OCI-LY1 (cell line): ENCODE measurements at regions not wholly inside any gene's neighbourhood (a gene's known extent, or its start where the extent isn't known, plus 50 kb on each side); places are given as distances from the start of the nearest gene placed in this dataset.

ENCODE experiments used
- H2AFZ ChIP-seq: fragments of 200-600 bp; sonication (generic), shearing (Covaris generic); 2 replicates; pipeline ENCODE4 v1.6.0; 2014; ENCODE audit warnings: antibody characterized with exemption, mild to moderate bottlenecking, low read length
- H3F3A ChIP-seq: fragments of 200-600 bp; sonication (generic), shearing (Covaris generic); 2 replicates; pipeline ENCODE4 v1.6.0; 2014; ENCODE audit warnings: mild to moderate bottlenecking, antibody characterized with exemption, low read length, moderate library complexity; ENCODE audit not compliant: insufficient read depth
- H3K27ac ChIP-seq: fragments of 200-600 bp; sonication (generic); 2 replicates; pipeline ENCODE4 v1.5.1; 2014; ENCODE audit warnings: low read length, mixed run types, mild to moderate bottlenecking, low read depth; ENCODE audit not compliant: poor library complexity, severe bottlenecking
- H3K27me3 ChIP-seq: fragments of 200-600 bp; sonication (generic); 2 replicates; pipeline ENCODE4 v1.6.0; 2014; ENCODE audit warnings: antibody characterized with exemption, mild to moderate bottlenecking, low read length, moderate library complexity; ENCODE audit not compliant: insufficient read depth
- H3K36me3 ChIP-seq: fragments of 200-600 bp; sonication (generic); 2 replicates; pipeline ENCODE4 v1.6.1; 2014; ENCODE audit warnings: mild to moderate bottlenecking, antibody characterized with exemption, low read length, moderate library complexity, mixed read lengths; ENCODE audit not compliant: insufficient read depth
- H3K4me1 ChIP-seq: fragments of 200-600 bp; sonication (generic); 2 replicates; pipeline ENCODE4 v1.5.1; 2014; ENCODE audit warnings: mild to moderate bottlenecking, low read length, moderate library complexity; ENCODE audit not compliant: insufficient read depth, severe bottlenecking
- H3K4me2 ChIP-seq: fragments of 200-600 bp; sonication (generic), shearing (Covaris generic); 2 replicates; pipeline ENCODE4 v1.6.1; 2014; ENCODE audit warnings: low read length
- H3K4me3 ChIP-seq: fragments of 200-600 bp; sonication (generic); 2 replicates; pipeline ENCODE4 v1.5.1; 2014; ENCODE audit warnings: low read length, low read depth, mild to moderate bottlenecking, mixed read lengths; ENCODE audit not compliant: poor library complexity, severe bottlenecking
- H3K79me2 ChIP-seq: fragments of 200-600 bp; shearing (Covaris generic); 2 replicates; pipeline ENCODE4 v1.6.1; 2016; ENCODE audit warnings: mixed run types, low read length, mixed read lengths; ENCODE audit not compliant: insufficient read depth
- H3K9ac ChIP-seq: fragments of 200-600 bp; sonication (generic), shearing (Covaris generic); 2 replicates; pipeline ENCODE4 v1.6.1; 2014; ENCODE audit warnings: mild to moderate bottlenecking, low read length, mixed read lengths
- H3K9me2 ChIP-seq: fragments of 200-600 bp; sonication (generic), shearing (Covaris generic); 2 replicates; pipeline ENCODE4 v1.6.1; 2014; ENCODE audit warnings: low read depth, mild to moderate bottlenecking, low read length, mixed read lengths
- H3K9me3 ChIP-seq: fragments of 200-600 bp; shearing (Covaris generic); 2 replicates; pipeline ENCODE4 v1.6.1; 2014; ENCODE audit warnings: low read length, mixed read lengths
- H4K20me1 ChIP-seq: fragments of 200-600 bp; sonication (generic), shearing (Covaris generic); 2 replicates; pipeline ENCODE4 v1.6.0; 2016; ENCODE audit warnings: mild to moderate bottlenecking, low read length; ENCODE audit not compliant: insufficient read depth
- EZH2 ChIP-seq: fragments of 200-600 bp; sonication (generic), shearing (Covaris generic); IDR thresholded peaks from 2 replicates; pipeline ENCODE4 v1.8.0; 2017; ENCODE audit warnings: borderline replicate concordance, mixed run types, mild to moderate bottlenecking, antibody characterized with exemption, low read length, moderate library complexity, mixed read lengths
- TF ChIP-seq, protein P1 (sequence below): fragments of 200-600 bp; sonication (generic), shearing (Covaris generic); IDR thresholded peaks from 2 replicates; pipeline ENCODE4 v1.5.1; 2017; ENCODE audit warnings: mild to moderate bottlenecking, antibody characterized with exemption, low read length, moderate library complexity, mixed read lengths

DNA sequence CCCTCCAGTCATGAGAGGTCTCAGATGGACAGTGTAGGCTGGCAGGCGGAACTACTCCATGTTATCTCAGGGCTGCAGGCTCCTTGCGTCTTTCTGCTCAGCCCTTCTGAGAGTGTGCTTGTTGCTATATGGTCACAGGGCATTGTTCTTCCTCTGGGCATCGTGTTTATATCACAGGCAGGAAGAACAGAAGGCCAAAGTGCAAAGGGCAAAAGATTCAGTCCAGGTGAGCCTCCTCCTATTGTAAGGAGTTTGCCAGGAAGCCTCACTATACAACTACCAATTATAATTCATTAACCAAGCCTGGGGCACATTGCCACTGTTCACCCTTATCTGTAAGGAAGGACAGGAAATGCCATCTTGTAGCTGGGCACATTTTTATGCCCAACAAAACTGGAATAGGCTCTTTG lies 195.5 kb upstream of the KITLG start:
- no peak overlapping the region for H3K4me3 ChIP-seq
- TF ChIP-seq EZH2 = no peak
- TF ChIP-seq, protein P1, sequence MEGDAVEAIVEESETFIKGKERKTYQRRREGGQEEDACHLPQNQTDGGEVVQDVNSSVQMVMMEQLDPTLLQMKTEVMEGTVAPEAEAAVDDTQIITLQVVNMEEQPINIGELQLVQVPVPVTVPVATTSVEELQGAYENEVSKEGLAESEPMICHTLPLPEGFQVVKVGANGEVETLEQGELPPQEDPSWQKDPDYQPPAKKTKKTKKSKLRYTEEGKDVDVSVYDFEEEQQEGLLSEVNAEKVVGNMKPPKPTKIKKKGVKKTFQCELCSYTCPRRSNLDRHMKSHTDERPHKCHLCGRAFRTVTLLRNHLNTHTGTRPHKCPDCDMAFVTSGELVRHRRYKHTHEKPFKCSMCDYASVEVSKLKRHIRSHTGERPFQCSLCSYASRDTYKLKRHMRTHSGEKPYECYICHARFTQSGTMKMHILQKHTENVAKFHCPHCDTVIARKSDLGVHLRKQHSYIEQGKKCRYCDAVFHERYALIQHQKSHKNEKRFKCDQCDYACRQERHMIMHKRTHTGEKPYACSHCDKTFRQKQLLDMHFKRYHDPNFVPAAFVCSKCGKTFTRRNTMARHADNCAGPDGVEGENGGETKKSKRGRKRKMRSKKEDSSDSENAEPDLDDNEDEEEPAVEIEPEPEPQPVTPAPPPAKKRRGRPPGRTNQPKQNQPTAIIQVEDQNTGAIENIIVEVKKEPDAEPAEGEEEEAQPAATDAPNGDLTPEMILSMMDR = no peak
- H3K27me3 ChIP-seq = no peaks in the 10 kb centered on the region
- H3K79me2 ChIP-seq = no peaks in the 10 kb centered on the region
- no peak overlapping the region for H2AFZ ChIP-seq
- no peaks in the 10 kb centered on the region for H3K9me3 ChIP-seq
- H3K9ac ChIP-seq = no peak overlapping the region
- H3K4me2 ChIP-seq = no peak overlapping the region
- H3K4me1 ChIP-seq = no peaks in the 10 kb centered on the region
- H4K20me1 ChIP-seq = no peaks in the 10 kb centered on the region
- H3F3A ChIP-seq = no peaks in the 10 kb centered on the region
- no peaks in the 10 kb centered on the region for H3K9me2 ChIP-seq
- H3K36me3 ChIP-seq = no peaks in the 10 kb centered on the region
- no peak overlapping the region for H3K27ac ChIP-seq

DNA sequence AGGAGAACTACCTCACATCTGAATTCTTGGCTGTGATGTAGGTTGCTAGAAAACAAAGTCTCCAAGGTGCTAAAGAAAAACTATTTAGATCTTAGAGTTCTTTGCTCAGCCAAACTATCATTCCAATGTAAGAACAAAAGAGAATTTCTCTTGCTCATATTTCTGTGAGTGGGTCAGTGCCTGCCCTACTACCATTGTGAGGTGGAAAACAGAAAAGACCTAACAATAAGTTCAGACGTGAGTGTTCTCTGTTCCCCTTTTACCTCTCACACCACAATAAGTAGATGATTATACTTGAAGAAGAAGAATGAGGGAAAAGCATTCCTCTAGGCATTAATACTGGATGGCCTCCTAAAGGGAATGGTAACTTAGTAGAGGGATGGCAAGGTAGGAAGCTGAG lies 187.4 kb upstream of the KITLG start:
- H2AFZ ChIP-seq = no peak overlapping the region
- H3F3A ChIP-seq = no peaks in the 10 kb centered on the region
- no peaks in the 10 kb centered on the region for H3K9me3 ChIP-seq
- H3K4me3 ChIP-seq = no peak overlapping the region
- no peaks in the 10 kb centered on the region for H3K79me2 ChIP-seq
- TF ChIP-seq EZH2 = no peak
- TF ChIP-seq, protein P1 = no peak
- H3K4me1 ChIP-seq = no peaks in the 10 kb centered on the region
- H3K27ac ChIP-seq = no peak overlapping the region
- no peak overlapping the region for H3K4me2 ChIP-seq
- no peaks in the 10 kb centered on the region for H4K20me1 ChIP-seq
- no peaks in the 10 kb centered on the region for H3K27me3 ChIP-seq
- H3K36me3 ChIP-seq = no peaks in the 10 kb centered on the region
- H3K9ac ChIP-seq = no peak overlapping the region
- H3K9me2 ChIP-seq = no peaks in the 10 kb centered on the region

DNA sequence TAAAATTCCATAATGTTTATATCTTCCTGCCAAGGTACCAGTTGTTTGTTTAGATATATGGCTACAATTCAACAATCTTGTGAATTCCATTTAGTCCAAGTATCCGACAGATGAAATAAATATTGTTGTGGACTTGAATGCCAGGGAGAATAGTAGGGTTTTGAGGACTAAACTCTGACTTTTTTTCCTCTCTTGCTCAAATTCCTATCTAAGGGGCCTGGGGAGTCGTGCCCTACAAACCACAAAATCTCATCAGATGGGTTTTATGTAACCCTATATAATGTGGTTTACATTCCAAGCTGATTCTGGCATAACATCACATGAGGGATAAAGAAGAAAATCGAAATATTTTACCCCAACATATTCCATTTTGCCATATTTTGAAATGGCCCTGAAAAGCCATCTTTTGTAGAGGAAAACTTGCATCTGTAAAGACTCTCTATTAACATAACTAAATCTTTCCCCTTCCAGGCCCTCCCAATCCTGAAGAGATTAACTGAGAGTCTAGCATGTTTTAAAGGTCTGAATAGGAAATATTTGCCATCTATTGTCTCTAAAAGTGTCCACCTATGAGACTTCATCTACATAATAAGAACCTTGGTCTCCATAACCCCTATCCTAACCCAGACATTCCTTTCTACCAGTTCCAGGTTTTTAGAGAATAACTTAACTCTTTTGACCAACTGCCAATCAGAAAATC lies 184.7 kb upstream of the KITLG start:
- Histone ChIP-seq H3K9ac (no peak overlapping the region), H3K79me2 (no peaks in the 10 kb centered on the region), H3K36me3 (no peaks in the 10 kb centered on the region), H3K4me1 (no peaks in the 10 kb centered on the region), H3K4me2 (no peak overlapping the region), H3K27ac (no peak overlapping the region), H4K20me1 (no peaks in the 10 kb centered on the region), H3K9me2 (no peaks in the 10 kb centered on the region), H3F3A (no peaks in the 10 kb centered on the region), H3K4me3 (no peak overlapping the region), H3K9me3 (no peaks in the 10 kb centered on the region), H2AFZ (no peak overlapping the region), H3K27me3 (no peaks in the 10 kb centered on the region)
- TF ChIP-seq, protein P1 = no peak
